Left cardiac atrium (tissue), 4 donors: ENCODE measurements at regions not wholly inside any gene's neighbourhood (a gene's known extent, or its start where the extent isn't known, plus 50 kb on each side); places are given as distances from the start of the nearest gene placed in this dataset.

Experiments used
- ATAC-seq, 2 donors: fragments of 200-7000 bp; cut with Tn5 transposase; one replicate each; pipeline ENCODE4 v1.9.1; 2020; ENCODE audit warnings: mild to moderate bottlenecking in 2 of 2, moderate library complexity in 2 of 2
- DNase-seq: peaks from one replicate; pipeline ENCODE4 v3.0.0-alpha.2; 2020
- intact Hi-C, 2 donors: fragments of 100-400 bp; cut with DNase I; formaldehyde crosslinking; loops; one replicate each; pipeline versions ENCODE4 v1.14.1 to v1.15.1; 2022 to 2023
- microRNA-seq, 2 donors: library from miRNA; unstranded; fragments of <30 nt; microRNA quantifications; one replicate each; pipeline ENCODE4 v1.2.0, GENCODE V29; 2020
- donor health status: DM: no; HTN: yes; CAD: no.
- donor health status: DM: no; HTN: yes; CAD: no; lungs with severe emphysema.
- donor health status: DM: yes; HTN: yes; CAD: no.
- donor health status: Dilated cardiomyopathy.

DNA sequence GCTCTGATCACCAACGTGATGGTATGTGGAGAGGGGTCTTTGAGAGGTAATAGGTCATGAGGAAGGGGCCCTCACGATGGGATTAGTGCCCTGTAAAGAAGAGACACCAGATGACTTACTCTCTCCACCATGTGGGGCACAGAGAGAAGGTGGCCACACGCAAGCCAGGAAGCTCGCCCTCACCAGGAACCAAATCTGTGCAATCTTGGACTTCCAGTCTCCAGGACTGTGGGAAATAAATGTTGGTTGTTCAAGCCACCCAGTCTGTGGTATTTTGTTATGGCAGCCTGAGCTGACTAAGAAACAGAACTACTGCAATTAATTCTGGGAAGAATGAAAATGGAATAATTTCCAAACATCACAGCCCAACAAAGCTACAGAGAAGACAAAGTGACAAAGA, 117.5 kb downstream of the SNX19 start:
- no peak for DNase-seq
- ATAC-seq: no peak

DNA sequence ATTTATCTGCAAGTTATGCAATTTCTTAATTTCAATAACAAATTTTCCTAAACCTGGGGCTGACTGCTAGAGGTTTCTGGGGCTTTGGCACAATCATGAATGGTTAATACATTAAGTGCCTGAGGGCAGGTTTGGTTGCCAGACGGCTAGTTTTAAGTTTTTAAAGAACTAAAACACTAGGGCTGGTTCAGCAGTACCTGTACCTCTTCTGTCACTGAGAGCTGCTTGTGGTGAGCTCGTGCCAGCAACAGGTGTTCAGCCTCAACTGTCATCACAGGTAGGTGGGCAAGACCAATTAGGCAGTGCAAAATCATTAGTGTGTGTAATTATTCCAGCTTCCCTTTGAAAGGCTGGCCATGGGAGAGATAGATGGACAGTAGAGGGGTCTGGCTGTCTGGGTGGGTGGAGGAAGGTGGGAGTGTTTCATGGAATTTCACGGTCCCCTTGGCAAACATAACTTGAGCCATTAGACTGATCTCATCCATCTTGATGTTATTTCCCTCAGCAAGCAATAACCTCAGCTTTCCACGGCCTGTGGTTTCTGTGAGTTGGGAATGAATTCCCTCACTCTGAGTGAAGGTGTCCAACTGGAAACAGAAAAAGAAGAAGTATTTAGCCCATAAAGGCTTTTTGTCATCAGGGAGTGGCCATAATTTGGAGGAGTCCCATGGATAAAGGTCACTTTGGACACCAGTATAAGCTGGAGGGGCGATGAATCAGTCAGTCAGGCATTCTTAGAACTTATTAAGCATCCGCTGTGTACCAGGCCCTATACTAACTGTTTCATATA, 114.8 kb downstream of the SNX19 start:
- ATAC-seq (no peak), DNase-seq (no peak)
- intact Hi-C loops: no loop called here

More for the DNA sequence above, 117.5 kb downstream of the SNX19 start:
- intact Hi-C loops: no loop called here

DNA sequence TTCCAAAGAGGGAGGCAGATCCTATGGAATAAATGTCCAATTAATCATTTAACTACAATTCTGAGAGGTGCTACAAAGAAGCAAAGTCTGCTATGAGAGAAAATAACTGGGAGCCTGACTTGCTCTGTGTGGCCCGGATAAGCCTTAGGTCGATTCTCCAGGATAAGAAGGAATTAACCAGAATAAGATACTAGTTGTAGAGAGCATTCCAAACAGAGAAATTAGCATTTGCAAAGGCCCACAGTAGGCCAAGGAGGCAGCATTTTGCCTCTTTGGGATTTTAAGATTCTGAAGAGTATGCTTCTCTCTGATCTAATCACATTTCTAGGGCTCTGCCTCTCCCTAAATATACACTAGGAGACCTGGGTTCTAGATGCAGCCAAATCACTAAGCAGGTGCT, 113.7 kb downstream of the SNX19 start:
- ATAC-seq (no peak), DNase-seq (no peak)
- intact Hi-C loops: no loop called here

DNA sequence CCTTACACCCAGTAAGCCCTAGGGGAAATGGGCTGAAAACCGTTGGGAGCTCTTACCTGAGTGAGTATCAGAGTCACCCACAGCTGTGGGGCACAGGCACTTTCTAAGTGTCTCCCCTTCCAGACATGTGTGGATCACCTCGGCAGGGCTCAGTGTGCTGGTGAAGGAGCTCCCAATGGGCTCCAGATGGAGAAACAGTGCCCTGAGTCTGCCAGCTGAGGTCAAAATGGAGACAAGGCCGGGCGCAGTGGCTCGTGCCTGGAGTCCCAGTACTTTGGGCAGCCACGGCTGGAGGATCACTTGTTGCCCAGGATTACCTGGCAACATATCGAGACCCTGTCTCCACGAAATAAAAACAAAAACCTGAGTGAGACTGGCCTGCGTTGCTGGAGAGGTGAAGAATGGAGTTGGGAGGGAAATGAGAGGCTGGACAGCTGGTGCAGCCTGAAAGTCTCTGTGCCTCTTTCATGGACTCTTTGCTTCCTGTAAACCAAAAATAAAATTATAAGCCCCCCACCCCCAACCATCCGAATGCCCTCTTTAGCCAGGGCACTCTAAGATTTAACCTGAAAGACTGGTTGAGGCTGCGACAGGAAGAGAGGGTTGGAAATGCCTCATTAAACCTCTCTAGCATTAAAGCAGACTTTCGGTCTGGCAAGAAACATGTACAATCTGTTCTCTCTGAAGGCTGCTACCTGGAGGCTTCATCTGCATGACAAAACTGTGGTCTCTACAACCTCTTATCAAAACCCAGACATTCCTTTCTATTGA, 111.8 kb downstream of the SNX19 start:
- ATAC-seq: no peak
- intact Hi-C loops: no loop called here

DNA sequence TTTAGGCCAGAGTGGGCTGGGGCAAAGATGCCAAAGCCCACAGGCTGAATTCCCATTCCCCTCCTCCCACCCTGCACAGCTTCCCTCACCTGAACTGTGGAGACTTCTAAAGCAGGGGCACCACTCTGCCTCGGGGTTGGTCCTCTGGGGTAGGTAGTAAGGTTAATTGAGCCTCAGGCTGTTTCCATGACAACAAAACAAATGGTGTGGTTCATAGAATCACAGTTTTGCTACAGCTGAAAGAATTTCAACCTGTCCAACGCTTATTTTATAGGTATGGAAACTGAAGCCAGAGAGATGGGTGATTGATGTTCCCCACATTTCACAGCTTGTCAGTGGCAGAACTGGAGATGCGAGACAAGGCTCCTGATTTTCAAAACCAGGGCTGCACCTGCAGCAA, 109.5 kb downstream of the SNX19 start:
- intact Hi-C loops: no loop called here
- no peak for ATAC-seq
- DNase-seq: no peak

More for the DNA sequence above, 111.8 kb downstream of the SNX19 start:
- no peak for DNase-seq

DNA sequence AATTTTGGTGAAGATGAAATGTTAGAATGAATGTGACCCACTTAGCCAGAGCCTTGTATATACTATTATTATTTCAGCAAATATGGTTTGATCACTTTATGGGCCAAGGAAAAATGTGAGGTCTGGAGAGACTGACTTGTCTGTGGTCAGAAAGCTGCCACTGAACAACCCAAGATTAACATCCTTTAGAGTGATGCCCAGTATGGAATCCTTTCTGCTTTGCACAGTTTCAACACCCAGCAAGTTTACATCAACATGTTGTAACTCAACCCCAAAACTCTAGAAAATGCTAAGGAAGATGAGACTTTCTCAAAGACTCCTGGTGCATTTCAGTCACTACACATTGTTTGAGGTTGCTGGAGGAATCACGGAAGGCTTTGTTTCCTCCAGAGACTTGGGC, 107.7 kb downstream of the SNX19 start:
- no peak for ATAC-seq
- intact Hi-C loops: no loop called here
- DNase-seq: no peak

DNA sequence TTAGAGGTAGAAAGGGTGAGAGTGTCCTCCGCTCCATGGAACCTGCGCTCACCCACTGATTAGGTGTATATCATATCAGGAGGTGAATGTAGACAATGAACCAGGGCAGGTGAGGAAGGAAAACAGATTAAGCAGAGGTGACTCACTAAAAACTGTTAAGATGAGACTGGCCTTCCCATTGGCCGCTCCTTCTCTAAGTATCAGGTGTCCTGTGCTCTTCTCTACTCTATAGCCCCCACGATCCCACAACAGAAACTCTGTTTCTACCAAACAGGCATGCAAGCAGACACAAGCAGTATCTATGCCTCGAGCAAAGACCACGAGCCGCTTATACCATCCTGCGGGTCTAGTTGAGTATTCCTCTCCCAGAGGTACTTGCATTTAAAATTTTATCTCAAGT, 103.1 kb downstream of the SNX19 start:
- ATAC-seq (no peak), DNase-seq (no peak)
- intact Hi-C loops: no loop called here

DNA sequence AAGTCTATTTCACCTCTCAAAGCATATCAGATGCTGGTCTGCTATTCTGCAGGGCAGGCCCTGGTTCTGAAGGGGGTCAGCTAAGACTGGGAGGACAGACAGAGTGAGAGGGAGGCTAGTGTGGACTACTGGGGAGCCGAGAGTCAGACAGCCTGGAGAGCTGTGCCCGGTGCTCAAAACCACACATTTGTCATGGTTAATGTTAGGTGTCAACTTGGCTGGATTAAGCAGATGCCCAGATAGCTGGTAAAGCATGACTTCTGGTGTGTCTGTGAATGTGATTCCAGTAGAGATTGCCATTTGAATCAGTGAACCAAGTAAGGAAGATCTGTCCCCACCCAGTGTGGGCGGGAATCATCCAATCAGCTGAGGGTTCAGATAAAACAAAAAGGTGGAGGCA, 102.6 kb downstream of the SNX19 start:
- intact Hi-C loops: no loop called here
- DNase-seq (no peak), ATAC-seq (no peak)

DNA sequence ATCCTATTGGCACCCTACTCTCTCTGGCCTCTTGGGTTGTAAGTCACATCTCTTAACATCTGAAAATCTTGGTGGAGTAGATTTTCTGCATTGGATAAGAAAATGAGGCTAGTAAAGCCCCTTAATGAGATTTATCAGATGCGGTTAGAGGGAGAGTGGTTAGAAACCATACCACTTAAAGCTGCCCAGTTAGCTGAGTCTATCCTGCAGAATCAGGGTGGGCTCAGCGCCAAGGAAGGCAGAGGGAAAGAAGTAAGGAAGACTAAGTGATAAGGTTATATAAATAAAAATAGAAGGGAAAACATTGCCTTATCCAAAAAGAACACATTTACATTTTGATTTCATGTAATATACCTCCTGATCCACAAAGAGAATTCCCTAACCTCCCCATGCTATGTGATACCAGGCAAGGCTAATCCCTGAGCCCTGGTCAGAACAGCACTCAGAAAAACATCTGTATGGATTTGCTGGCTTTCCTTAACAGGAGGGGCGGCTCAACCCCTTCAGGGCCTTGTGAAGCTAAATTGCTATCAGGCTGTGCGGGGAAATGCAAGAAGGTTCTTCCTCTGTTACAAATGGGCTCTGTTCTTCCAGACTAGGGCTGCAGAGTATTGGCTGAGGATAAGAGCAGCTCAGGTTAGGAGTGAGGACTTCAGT, 101.7 kb downstream of the SNX19 start:
- ATAC-seq (no peak), DNase-seq (no peak)
- intact Hi-C loops: no loop called here

DNA sequence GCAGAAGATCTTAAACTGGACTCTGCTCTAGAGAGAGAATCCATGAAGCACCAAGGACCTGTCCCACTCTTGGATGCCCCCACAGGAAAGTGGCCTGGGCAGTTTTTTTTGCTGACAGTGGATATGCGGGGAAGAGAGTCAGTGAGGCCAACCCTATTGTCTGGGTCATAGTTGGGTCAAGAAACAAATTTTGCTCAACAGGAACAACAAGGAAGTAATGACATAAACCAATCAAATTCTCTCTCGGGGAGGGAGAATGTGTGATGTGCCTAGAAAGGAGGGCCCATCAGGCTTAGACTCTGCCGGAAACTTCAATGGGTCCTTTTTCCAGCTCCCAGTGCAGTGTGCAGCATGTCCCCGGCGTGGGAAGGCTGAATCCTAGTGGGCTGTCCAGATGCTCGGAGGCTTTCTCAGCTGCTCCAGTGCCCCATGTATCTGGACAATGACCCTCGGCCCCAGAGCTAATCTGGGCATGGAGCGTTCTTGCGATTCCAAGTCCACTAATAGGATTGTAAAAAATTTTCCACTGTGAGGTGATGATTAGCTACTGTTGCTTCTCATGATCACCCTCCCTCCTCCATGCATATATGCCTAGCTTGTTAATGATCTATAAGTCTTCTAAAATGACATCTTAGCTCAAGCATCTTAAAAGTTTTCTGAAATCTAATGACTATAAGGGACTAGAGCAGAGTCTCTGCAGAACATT, 101.0 kb downstream of the SNX19 start:
- intact Hi-C loops: no loop called here
- ATAC-seq: peak in 1 of 2 donors; percentile 19
- no peak for DNase-seq

DNA sequence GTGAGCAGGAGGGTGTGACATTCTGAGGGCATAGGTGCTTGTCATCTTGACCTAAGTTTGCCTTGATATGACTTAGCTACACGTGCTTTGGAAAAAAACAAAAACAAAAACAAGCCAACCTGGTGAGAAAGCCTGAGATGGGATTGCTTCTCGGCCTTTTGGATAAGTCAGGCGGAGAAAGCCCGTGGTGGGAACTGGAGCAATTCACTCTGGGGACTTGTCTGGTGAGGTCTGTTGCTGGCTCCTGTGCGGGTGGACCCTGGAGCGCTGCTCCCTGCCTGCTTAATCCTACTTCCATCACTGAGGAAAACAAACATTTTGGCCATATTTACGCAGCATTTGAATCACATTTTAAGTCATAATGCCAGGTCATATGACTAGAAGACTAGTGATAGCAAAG, 100.3 kb downstream of the SNX19 start:
- intact Hi-C loops: no loop called here

DNA sequence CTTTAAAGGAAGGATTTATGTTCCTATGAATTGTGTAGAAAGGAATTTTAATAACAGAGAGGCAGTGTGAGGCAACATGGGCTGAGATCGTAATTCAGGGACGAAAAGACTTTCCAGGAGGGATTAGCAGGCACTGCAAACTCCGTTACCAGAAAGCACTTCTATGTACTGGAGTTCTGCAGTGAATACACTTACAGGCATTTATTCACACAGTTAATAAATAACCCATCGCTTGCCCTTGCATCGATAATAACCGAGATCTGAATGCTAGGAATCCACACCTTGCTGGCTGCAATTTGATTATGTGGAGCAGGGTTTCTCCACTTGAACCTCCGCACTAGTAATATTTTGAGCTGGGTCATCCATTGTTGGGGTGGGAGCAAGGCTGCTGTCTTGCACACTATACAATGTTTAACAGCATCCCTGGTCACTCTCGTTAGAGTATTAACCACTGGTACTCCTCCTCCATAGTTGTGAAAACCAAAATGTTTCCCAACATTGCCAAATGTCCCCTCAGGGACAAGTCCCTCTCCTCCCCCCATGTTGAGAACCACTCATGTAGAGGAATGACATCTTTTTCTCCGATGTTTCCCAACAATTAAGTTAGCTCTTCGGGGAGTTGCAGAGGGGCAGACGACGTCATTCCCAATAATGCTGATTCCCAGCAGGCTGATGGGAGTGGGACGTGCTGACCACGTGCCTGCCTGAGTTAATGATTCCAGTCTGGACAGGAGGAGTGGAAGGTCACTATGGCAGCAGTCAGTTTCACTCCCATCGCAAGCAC, 99.5 kb downstream of the SNX19 start:
- intact Hi-C loops: no loop called here
- no peak for DNase-seq
- no peak for ATAC-seq

More for the DNA sequence above, 100.3 kb downstream of the SNX19 start:
- ATAC-seq (no peak), DNase-seq (no peak)

DNA sequence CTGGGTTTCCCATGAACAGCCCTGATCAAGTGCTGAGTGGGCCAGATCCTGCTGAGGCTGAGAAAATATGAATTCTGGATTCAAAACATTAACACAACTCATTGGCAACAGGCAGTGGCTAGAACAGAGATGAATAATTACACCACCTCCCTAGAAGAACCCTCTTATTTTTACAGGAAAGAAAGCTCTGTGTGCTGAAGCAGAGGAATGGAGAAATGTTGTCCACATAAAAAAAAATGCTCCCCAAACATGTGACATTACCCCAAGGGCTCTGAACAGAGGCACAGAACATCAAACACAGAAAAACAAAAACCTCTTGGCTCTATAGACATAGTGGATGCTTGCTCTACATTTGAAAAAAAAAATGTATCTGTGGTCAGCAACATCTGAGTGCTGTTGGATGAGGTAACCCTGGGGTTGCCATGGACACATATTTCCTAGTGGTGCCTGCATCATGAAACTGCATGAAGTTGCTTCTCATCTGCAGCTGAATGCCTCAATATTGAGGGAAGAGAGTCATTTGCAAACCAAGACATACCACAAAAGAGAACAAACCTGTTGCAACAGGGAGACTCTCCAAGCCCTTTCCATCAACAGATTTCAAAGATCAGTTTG, 98.8 kb downstream of the SNX19 start:
- intact Hi-C loops: no loop called here
- DNase-seq: no peak
- ATAC-seq: no peak

DNA sequence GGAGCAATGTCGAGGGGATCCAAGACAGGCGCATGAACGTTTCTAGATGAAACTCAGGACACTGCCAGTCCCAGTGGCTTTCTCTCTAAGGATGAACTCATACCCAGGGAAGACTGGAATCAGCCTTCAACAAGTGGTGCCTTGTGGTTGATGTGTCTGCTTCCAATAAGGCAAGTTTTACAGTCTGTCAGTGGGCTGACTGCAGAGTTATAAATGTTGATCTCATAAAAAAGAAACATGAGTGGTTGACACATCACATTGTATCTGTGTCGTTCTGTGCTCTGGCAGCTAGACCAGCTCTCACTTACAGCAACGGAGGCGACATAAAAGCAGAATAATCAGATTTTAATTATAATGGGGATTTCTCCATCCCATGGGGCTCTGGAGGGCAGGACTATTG, 96.7 kb downstream of the SNX19 start:
- no peak for DNase-seq
- intact Hi-C loops: no loop called here
- ATAC-seq: no peak

Small RNAs in the stretch of these regions (microRNA-seq; reads per million reads assigned to microRNA genes)
- gene MIR8052: 0 reads per million in 2 donors
